GM12865 (cell line): ENCODE measurements at regions not wholly inside any gene's neighbourhood (a gene's known extent, or its start where the extent isn't known, plus 50 kb on each side); places are given as distances from the start of the nearest gene placed in this dataset.

Source experiments
- DNase-seq: peaks from one replicate; pipeline ENCODE4 v3.0.0; 2010; ENCODE audit warnings: low read depth
- H3K4me3 ChIP-seq: 2 replicates; pipeline ENCODE4 v1.5.1; 2011; ENCODE audit warnings: mild to moderate bottlenecking, low read depth, low read length, control low read depth
- TF ChIP-seq, protein P1 (sequence below): IDR thresholded peaks from 2 replicates; pipeline ENCODE4 v1.5.1; 2011; ENCODE audit warnings: low read length, control low read depth, low read depth, inconsistent platforms; ENCODE audit not compliant: insufficient read depth; ENCODE audit errors: missing control alignments

DNA sequence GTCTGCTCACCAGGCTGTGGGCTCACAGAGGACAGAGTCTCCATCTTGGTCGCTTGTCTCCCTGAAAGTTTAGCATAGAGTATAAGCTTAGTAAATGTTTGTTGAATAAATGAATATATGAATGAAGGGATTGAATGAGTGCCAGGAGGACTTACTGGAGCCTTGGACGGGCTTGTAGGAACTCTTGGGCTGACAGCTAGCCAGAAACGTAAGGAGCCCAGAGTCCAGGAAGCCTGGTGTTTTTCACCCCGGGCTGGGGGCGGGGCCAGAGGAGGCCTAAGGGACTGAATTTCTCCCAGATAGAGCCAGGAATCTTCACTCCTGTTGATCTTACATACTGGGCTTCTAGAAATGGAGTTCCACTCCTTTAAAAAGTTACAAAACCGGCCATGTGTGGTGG lies 68.5 kb upstream of the SRSF6 start:
- no peak overlapping the region for H3K4me3 ChIP-seq
- TF ChIP-seq, protein P1, sequence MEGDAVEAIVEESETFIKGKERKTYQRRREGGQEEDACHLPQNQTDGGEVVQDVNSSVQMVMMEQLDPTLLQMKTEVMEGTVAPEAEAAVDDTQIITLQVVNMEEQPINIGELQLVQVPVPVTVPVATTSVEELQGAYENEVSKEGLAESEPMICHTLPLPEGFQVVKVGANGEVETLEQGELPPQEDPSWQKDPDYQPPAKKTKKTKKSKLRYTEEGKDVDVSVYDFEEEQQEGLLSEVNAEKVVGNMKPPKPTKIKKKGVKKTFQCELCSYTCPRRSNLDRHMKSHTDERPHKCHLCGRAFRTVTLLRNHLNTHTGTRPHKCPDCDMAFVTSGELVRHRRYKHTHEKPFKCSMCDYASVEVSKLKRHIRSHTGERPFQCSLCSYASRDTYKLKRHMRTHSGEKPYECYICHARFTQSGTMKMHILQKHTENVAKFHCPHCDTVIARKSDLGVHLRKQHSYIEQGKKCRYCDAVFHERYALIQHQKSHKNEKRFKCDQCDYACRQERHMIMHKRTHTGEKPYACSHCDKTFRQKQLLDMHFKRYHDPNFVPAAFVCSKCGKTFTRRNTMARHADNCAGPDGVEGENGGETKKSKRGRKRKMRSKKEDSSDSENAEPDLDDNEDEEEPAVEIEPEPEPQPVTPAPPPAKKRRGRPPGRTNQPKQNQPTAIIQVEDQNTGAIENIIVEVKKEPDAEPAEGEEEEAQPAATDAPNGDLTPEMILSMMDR = no peak
- no peak for DNase-seq

DNA sequence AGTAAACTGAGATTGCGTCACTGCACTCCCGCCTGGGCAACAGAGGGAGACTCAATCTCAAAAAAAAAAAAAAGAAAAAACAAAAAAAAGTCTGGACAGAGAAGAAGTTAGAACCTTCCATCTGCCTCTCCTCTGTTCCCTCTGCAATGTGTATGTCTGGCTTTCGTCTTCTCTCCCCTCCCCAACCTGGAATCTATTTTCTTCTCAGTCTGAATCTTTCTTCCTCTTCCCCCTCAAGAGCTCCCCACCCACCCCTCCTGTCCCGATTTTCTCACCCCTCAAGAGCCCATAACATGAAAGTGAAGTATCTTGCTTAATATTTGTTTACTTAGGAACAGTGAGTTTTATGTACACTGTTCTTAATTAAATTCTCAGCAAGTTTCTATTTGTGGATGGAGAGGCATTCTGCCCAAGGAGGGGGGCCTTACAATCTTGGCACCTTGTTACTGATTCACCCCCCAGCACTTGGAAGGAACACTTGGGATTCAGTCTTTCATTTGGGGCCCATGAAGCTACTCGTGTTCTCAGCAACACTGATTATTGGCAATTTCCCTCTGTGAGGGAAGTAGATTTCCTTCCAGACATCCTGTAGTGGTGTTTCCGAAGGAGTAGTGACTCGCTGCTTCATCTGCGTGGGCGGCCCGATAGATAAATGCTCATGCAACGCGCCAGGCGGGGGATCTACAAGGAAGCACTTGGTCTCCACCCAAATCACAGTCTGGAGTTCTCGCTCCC lies 69.3 kb upstream of the SRSF6 start:
- TF ChIP-seq, protein P1 = no peak
- no peak overlapping the region for H3K4me3 ChIP-seq
- DNase-seq = no peak

- TF ChIP-seq, protein P1 = no peak
- H3K4me3 ChIP-seq = no peak overlapping the region
- no peak for DNase-seq
Measured at GRCh38 chr20:43387737-43388136, 70.0 kb upstream of the SRSF6 start.

- H3K4me3 ChIP-seq = no peak overlapping the region
- peak; percentile 5 for DNase-seq
- TF ChIP-seq, protein P1 = no peak
Measured at GRCh38 chr20:43386878-43387277, 70.8 kb upstream of the SRSF6 start.

GRCh38 chr20:43385914-43386313 lies 71.8 kb upstream of the SRSF6 start:
- no peak for DNase-seq
- H3K4me3 ChIP-seq = no peak overlapping the region
- TF ChIP-seq, protein P1 = no peak

- TF ChIP-seq, protein P1 = no peak
Measured at GRCh38 chr20:43384101-43384940, 73.4 kb upstream of the SRSF6 start.

More at GRCh38 chr20:43384101-43384940, 73.4 kb upstream of the SRSF6 start:
- no peak for DNase-seq
- no peak overlapping the region for H3K4me3 ChIP-seq
